HG02610 (cell line): ENCODE measurements at regions not wholly inside any gene's neighbourhood (a gene's known extent, or its start where the extent isn't known, plus 50 kb on each side); places are given as distances from the start of the nearest gene placed in this dataset.
"Not testable (repeated sequence)": the region's sequence is repeated elsewhere in the genome, so short reads cannot be mapped to it uniquely, and the experiment has no call there.

Experiments
- ATAC-seq: cut with Tn5 transposase; IDR thresholded peaks from one replicate; pipeline ENCODE4 v1.9.1; 2021; ENCODE audit warnings: mild to moderate bottlenecking, moderate library complexity; ENCODE audit not compliant: unreplicated experiment

GRCh38 chr10:84626397-84627087, 298.2 kb downstream of the CCSER2 start:
- no peak for ATAC-seq

DNA sequence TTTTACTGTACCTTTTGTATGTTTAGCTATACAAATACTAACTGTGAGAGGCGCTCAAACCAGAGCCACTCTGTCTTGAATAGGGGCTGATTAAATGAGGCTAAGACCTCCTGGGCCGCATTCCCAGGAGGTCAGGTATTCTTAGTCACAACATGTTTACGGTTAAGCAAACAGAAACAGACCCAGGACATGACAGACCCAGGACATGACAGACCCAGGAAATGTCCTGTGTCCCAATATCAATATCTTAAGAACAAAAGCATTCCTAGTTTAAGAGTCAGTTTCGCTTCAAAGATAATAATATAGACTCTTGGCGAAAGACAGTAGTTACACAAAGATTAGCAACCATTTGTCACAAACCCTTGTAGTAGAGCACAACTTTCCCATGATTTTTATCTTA, 304.5 kb downstream of the CCSER2 start:
- ATAC-seq = no peak

- no peak for ATAC-seq
Observed at GRCh38 chr10:84634636-84635035, 306.2 kb downstream of the CCSER2 start.

DNA sequence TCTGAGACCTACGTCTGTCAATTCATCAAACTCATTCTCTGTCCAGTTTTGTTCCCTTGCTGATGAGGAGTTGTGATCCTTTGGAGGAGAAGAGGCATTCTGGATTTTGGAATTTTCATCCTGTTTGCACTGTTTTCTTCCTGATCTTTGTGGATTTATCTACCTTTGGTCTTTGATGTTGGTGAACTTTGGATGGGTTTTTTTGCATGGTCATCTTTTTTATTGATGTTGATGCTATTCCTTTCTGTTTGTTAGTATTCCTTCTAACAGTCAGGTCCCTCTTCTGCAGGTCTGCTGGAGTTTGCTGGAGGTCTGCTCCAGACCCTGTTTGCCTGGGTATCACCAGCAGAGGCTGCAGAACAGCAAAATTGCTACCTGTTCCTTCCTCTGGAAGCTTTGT, 322.2 kb downstream of the CCSER2 start:
- ATAC-seq = not testable (repeated sequence)

GRCh38 chr10:84654671-84655070, 326.3 kb downstream of the CCSER2 start:
- peak; percentile 59 for ATAC-seq

- ATAC-seq = no peak
Observed at GRCh38 chr10:84659027-84659426, 330.6 kb downstream of the CCSER2 start.

DNA sequence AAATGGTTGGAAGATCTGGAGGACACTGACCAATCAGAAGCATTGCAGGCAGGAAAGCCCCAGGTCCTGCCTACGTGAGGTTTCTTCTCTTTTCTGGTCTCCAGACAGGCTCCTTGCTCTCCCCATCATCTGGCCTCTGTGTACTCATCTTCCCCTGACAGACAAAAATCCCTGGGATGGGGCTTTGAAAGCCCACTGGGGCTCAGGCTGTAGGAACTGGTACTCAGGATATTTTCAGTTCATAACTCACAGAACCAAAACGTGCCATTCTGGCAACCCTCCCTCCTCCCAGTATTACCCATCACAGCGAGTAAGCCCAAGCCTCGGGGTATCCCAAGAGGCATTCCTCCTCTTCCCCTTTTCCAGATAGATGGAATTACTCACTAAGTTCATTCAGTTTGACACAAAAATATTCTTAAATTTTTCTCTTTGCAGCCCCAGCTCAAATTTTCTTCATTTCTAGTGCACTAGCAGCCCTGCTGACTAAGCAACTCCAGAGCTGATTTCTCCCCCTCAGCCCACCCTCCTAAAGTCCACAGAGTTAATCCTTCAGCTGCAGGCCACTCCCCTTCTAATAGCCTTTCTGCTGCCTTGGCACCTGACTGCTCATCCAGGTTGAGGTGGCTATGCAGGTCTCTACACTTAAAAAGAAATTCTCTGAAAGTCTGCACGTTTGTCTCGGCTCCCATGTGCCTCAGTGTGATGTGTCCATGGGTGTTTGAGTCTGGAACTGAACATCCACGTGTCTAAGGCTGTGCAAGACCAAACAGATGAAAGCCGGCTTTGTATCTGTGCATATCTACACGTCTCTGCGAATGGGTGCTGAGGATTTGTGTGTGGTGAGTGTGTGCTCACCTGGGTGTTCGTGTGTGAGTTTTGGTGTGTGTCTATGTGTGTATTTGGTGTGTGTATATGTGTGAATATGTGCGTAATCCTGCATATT, 331.4 kb downstream of the CCSER2 start:
- ATAC-seq = no peak

GRCh38 chr10:84660450-84661159, 332.2 kb downstream of the CCSER2 start:
- ATAC-seq = no peak

DNA sequence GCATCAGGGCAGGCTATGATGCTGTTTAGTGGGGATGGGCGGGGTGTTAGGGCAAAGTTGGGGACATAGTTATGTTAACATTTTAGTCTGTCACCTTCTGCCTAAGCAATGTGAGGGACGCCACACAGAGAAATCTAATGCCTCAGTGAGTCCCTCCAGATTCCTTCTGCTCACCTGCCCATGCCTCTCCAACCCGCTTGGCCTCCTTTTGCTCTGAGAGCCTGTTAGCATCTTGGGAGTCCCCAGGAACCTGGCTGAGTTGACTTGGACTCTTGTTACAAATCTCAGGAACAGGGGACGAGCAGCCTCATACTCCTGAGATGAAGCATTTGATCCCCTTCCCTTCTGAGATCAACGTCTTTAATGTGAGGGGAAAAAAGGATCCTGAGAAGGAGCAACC, 336.8 kb downstream of the CCSER2 start:
- no peak for ATAC-seq

GRCh38 chr10:84665883-84666463, 337.6 kb downstream of the CCSER2 start:
- ATAC-seq = peak; percentile 41

DNA sequence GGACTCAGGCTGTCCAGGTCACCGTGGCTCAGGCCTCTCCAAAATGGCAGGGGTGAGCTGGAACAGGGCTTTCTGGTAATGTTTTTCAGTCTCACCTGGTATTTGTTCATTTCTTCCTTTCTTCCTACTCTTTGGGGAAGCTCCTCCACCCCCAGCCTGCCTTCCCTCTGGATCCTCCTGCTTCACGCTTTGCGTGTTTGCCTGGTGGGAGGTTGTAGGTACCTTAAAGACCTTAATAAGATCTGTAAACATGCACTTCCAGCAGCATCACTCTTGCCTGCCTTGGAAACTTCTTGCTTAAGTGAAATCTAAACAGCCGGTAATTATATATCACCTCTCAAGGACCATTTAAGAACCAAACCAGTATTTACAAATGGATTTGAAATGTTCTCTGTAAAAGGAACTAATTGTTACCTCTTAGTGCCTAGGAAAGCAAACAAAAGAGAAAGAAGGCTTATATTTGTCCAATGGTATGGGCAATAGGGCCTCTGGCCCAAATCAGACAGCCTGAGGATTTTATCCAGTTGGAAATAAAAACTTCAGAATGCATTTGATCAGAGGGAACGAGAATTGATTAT, 339.9 kb downstream of the CCSER2 start:
- ATAC-seq = no peak

DNA sequence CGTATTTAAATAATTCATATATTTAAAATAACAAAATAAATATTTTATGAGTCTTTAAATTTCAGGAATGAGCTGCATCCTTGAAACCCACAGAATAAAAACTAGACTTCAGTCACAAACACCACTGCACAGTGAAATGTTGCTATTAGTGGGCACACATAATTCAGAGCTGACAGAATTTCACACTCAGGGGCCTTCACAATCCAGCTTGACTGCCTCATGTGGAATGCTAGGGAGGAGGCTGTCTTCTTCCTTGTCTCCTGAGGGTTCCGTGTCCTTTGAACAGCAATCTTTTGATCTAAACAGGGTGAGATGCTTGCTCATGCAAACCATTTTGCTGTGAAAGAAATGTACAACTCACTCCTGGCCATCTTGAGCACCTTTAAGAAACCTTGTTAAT, 346.7 kb downstream of the CCSER2 start:
- no peak for ATAC-seq

DNA sequence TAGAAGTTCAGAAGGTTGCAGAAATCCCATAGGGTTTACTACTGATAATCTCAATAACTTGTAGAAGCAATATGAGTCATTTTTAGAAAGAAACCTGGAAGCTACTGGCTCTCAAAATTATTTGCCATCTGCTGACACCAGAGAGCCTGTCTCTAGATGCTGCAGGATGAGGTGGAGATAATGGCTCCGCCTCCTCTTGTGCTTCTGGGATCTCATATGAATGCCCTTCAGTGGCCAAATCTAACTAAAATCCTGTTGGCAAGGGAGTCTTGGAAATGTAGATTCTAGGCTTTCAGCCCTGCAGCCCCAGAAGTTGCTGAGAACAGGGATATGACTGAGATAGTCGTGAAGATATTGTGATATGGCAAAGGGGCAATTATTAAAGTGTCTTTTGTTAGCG, 348.1 kb downstream of the CCSER2 start:
- ATAC-seq = no peak

DNA sequence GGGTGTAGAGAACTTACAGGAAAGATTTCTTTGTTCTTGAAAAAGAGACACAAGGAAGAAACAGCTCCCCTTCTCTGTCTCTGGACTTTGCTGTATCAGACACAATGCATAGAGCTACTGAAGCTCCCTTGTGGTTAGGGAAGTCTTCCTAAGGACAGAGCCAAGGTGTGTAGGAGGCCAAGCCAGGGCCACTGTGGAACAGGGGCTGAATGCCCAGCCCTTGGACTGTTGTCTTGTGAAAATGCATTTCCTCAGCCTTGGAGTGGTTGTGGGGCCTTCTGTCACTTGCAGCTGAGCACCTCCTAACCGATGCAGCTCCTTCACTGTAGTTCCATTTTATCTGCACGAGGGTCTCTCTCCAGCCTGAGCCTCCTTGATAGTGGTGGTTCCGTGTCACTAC, 353.4 kb downstream of the CCSER2 start:
- ATAC-seq = no peak

DNA sequence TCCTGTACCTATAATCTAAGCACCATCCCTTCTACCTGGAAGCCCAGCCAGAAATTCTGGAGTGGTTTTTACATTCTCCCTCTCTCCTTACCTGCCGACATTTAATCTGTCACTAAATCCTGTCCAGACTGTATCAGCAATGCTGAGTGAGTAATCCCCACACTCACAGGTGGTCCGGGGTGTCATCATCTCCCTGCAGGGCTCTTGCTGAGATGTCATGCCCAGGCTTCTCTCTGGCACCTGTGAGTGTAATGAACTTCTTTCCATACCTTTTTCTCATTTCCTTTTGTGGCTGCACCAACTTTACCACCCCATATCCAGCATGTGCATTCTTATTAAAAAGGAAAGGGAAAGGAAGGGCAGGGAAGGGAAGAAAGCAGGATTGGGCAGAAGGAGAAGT, 355.2 kb downstream of the CCSER2 start:
- ATAC-seq = no peak

GRCh38 chr10:84683980-84684740, 355.8 kb downstream of the CCSER2 start:
- no peak for ATAC-seq

GRCh38 chr10:84685047-84685660, 356.8 kb downstream of the CCSER2 start:
- no peak for ATAC-seq

- no peak for ATAC-seq
Observed at GRCh38 chr10:84693006-84693405, 364.6 kb downstream of the CCSER2 start.

DNA sequence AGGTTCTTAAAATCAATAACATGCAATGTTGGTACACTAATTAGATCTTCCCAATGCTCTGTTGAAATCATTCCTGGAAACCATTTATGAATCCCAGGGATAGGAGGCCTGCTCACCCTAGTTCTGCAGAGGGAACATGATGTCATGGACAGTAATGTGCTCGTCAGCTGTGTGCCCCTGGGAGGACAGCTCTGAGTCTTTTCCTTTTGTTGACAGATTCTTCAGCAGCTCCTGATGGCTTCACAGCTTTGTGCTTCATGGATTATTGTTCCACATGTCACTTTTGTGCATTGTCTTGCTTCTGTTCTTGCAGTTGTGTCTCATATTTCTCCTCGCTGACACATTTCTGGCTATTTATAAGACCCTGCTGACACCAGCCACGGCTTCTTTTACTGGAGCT, 367.5 kb downstream of the CCSER2 start:
- no peak for ATAC-seq

GRCh38 chr10:84696610-84697009, 368.2 kb downstream of the CCSER2 start:
- no peak for ATAC-seq
